GM08714 (cell line): ENCODE measurements at regions not wholly inside any gene's neighbourhood (a gene's known extent, or its start where the extent isn't known, plus 50 kb on each side); places are given as distances from the start of the nearest gene placed in this dataset.

Experiments used
- H3K4me3 ChIP-seq: fragments of 200-500 bp; sonication (Bioruptor generic); 2 replicates; pipeline ENCODE4 v1.5.1; 2014; ENCODE audit warnings: mild to moderate bottlenecking, low read length, inconsistent platforms
- ZNF274 ChIP-seq: IDR thresholded peaks from 2 replicates; pipeline ENCODE4 v1.6.1; 2012; ENCODE audit warnings: mild to moderate bottlenecking, low read depth, low read length

DNA sequence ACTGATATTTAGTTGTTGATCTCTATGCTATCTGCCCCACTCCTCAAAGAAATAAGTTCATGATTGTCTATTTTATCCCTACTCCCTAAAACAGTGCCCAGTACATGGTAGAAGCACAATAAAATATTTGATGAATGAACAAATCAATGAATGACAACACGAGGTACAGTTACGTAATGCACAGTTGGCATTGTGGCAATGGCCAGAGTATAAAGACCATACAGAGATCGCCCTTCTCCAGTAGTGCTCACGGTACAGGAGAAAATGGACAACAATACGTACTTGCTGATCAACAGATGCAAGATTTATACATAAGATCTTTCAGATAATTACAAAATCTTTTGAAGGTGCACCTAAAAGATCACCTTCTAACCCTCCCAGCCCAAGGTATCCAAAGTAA lies 225.4 kb downstream of the KLF12 start:
- TF ChIP-seq ZNF274 = no peak
- H3K4me3 ChIP-seq = no peak overlapping the region

DNA sequence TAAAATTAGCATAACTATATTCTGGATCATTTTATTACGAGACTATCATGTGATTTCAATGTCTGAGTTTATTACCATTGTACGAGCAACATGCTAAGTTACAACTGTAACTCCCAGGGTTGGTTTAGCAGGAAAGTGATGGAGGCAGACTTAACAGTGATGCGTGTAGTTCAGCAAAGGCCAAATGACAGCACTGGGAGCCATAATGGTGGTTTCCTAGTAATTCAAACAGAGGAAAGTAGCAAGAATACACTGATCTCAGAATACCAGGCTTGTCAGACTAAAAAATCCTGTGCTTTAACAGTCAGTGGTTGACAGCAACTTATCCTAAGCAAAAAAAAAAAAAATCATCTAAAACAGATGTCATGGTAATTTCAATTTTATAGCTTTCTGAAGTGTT lies 229.6 kb downstream of the KLF12 start:
- no peak for TF ChIP-seq ZNF274
- H3K4me3 ChIP-seq = no peak overlapping the region

GRCh38 chr13:73903561-73903960 lies 230.6 kb downstream of the KLF12 start:
- TF ChIP-seq ZNF274 = no peak
- no peak overlapping the region for H3K4me3 ChIP-seq

- no peak overlapping the region for H3K4me3 ChIP-seq
- no peak for TF ChIP-seq ZNF274
Observed at GRCh38 chr13:73902847-73903246, 231.4 kb downstream of the KLF12 start.

DNA sequence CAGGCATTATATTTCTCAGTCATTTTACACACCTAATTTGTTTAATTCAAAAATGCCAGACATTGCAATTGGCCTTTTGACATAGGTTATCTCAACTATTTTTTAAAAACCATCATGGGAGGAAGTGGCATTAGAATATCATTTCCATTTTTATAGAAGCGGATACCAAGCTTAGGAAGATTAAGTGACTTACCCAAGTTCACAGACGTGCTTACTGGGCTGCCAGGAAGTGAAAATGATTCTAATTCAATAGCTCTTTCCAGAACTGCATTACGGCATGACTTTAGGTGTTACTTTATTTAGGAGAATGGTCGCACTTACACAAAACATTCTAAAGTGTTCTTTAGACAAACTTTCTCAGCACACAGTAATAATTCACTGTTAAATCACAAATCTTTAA lies 231.9 kb downstream of the KLF12 start:
- no peak overlapping the region for H3K4me3 ChIP-seq
- no peak for TF ChIP-seq ZNF274

- no peak for TF ChIP-seq ZNF274
- H3K4me3 ChIP-seq = no peak overlapping the region
Observed at GRCh38 chr13:73901324-73902068, 232.7 kb downstream of the KLF12 start.

- H3K4me3 ChIP-seq = no peak overlapping the region
- TF ChIP-seq ZNF274 = no peak
Observed at GRCh38 chr13:73900591-73900990, 233.6 kb downstream of the KLF12 start.

GRCh38 chr13:73898899-73899298 lies 235.3 kb downstream of the KLF12 start:
- H3K4me3 ChIP-seq = no peak overlapping the region
- TF ChIP-seq ZNF274 = no peak

GRCh38 chr13:73898276-73898675 lies 235.9 kb downstream of the KLF12 start:
- no peak for TF ChIP-seq ZNF274
- H3K4me3 ChIP-seq = no peak overlapping the region

DNA sequence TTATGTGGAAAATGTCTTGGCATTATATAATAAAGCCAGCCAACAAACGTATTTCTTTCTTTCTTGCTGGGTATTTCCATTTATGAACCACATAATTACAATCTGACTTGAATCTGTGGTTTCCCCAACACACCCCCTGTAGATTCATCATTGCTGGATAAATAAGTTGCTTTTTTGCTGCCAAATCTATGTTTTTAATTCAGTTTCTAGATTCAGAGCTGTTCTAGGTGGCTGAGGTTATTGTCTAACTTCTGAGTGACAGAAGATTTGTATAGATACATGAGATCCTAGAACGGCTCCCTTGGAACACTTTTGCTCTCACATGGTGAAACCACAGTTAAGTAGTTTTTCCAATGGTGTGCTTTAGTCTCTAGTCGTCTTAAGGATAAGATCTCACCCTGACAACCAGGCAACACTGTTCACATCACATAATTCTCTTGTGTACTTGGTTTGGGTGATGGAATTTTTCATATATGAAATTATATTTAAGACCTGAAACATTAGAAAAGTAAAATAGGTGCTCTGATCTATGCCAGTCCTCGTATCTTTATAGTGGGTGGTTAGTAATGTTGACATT lies 239.1 kb downstream of the KLF12 start:
- TF ChIP-seq ZNF274 = no peak
- H3K4me3 ChIP-seq = no peak overlapping the region

DNA sequence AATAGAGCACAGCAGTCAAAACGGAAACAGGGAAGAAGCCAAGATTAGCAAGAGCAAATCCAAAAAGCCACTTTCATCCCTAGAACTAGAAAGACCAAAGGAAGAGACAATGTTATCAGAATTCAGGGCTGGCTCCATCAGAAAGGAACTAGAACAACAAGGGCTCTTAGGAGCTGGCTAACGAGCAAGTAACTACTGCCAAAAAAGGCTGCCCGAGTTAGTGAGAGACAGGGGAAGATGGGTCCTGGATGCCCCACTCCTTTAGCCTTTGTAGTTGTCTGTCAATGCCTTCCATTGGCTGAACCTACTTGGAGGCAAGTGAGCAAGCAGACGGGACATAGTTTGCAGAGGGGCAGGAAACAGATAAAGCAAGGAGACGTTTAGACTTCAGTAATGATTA lies 240.4 kb downstream of the KLF12 start:
- TF ChIP-seq ZNF274 = no peak
- H3K4me3 ChIP-seq = no peak overlapping the region

- no peak overlapping the region for H3K4me3 ChIP-seq
- TF ChIP-seq ZNF274 = no peak
Observed at GRCh38 chr13:73891805-73892204, 242.4 kb downstream of the KLF12 start.

GRCh38 chr13:73883162-73883561 lies 251.0 kb downstream of the KLF12 start:
- no peak overlapping the region for H3K4me3 ChIP-seq
- TF ChIP-seq ZNF274 = no peak

DNA sequence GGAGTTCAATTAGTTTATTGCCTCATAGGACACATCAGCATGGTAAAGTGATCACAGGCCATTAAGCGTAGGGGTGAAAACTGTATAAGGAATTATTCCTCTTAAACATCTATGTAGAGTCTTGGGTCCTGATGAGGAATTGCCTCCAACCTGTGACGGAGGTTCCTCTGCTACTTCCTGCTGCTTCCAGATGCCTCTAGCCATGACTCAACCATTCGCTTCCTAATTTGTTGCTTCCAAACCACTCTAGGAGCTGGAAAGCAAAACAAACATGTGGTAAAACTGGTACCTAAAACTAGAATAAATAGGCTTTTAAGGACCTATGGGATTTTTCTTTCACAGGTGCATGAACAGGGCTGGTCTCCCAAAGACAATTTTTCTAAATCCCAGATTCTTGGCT lies 253.8 kb downstream of the KLF12 start:
- TF ChIP-seq ZNF274 = no peak
- H3K4me3 ChIP-seq = no peak overlapping the region

DNA sequence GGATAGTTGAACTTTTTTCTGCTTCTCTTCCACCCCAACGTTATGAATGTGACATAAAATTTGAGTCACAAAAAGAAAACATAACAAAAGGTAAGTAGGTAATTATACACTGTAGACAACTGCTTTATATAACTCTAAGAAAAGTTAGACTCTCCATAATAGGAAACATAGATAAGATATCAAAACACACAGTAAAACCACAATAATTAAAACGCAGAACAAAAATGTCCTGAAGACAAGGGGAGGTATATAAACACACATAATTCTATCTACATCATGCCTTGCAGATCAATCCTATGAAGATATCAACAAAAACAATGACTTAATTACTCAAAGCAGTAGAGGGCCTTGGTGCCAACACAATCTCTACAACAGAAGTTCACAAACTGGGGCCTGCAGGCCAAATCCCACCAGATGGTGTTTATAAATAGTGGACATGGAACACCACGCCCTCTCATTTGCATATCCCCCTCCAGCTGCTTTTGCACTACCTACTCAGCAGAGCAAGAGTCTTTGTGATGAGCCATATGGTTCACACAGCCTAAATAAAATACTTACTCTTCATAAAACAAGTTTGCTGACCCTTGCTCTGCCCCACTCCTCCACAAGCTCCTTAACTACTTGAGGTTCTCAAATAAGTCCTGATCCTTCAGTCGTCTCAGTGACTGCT lies 254.7 kb downstream of the KLF12 start:
- H3K4me3 ChIP-seq = no peak overlapping the region
- no peak for TF ChIP-seq ZNF274

- H3K4me3 ChIP-seq = no peak overlapping the region
- no peak for TF ChIP-seq ZNF274
Observed at GRCh38 chr13:73877399-73877798, 256.8 kb downstream of the KLF12 start.
